ENCODE measurements at regions not wholly inside any gene's neighbourhood (a gene's known extent, or its start where the extent isn't known, plus 50 kb on each side); places are given as distances from the start of the nearest gene placed in this dataset.

DNA sequence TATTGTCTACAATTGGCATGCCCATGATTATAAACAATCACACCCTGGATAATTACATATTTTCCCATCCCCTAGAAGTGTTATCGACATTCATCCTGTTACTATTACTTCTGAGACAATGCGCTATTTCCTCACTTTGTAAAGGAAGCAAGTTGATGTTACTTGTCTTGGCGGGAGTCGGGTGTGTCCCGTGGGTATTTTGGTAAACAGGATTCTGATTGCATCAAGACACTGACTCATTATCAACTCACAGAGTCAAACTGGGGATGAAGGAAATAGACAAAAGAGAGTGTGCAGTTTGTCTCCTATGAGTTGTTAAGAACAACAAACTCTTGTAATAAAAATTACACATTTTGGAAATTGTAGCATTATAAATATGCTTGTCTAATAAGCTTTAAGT is 142.7 kb downstream of the GALR1 start:
- TF ChIP-seq ZFP30 (CRISPR knock-in tag; IDR thresholded peaks at IDR 0.05) (no peak), GLIS3 (CRISPR knock-in tag; IDR thresholded peaks at IDR 0.05) (no peak), ESRRG (CRISPR knock-in tag; IDR thresholded peaks at IDR 0.05) (no peak), SNAI2 (CRISPR knock-in tag; IDR thresholded peaks at IDR 0.05) (no peak), ZFP3 (CRISPR knock-in tag; IDR thresholded peaks at IDR 0.05) (no peak), ZNF8 (CRISPR knock-in tag; IDR thresholded peaks at IDR 0.05) (no peak), BACH2 (CRISPR knock-in tag; IDR thresholded peaks at IDR 0.05; ENCODE audit: borderline replicate concordance) (no peak), OSR1 (CRISPR knock-in tag; IDR thresholded peaks at IDR 0.05) (no peak)
- TF ChIP-seq, protein P1, sequence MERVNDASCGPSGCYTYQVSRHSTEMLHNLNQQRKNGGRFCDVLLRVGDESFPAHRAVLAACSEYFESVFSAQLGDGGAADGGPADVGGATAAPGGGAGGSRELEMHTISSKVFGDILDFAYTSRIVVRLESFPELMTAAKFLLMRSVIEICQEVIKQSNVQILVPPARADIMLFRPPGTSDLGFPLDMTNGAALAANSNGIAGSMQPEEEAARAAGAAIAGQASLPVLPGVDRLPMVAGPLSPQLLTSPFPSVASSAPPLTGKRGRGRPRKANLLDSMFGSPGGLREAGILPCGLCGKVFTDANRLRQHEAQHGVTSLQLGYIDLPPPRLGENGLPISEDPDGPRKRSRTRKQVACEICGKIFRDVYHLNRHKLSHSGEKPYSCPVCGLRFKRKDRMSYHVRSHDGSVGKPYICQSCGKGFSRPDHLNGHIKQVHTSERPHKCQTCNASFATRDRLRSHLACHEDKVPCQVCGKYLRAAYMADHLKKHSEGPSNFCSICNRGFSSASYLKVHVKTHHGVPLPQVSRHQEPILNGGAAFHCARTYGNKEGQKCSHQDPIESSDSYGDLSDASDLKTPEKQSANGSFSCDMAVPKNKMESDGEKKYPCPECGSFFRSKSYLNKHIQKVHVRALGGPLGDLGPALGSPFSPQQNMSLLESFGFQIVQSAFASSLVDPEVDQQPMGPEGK (CRISPR knock-in tag; IDR thresholded peaks at IDR 0.05; ENCODE audit: borderline replicate concordance): no peak
- TF ChIP-seq, protein P2, sequence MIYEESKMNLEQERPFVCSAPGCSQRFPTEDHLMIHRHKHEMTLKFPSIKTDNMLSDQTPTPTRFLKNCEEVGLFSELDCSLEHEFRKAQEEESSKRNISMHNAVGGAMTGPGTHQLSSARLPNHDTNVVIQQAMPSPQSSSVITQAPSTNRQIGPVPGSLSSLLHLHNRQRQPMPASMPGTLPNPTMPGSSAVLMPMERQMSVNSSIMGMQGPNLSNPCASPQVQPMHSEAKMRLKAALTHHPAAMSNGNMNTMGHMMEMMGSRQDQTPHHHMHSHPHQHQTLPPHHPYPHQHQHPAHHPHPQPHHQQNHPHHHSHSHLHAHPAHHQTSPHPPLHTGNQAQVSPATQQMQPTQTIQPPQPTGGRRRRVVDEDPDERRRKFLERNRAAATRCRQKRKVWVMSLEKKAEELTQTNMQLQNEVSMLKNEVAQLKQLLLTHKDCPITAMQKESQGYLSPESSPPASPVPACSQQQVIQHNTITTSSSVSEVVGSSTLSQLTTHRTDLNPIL (CRISPR knock-in tag; IDR thresholded peaks at IDR 0.05; ENCODE audit: low read depth): no peak
